Erythroblast (primary cell): ENCODE measurements at regions not wholly inside any gene's neighbourhood (a gene's known extent, or its start where the extent isn't known, plus 50 kb on each side); places are given as distances from the start of the nearest gene placed in this dataset.

ENCODE experiments used
- GATA1 ChIP-seq: IDR thresholded peaks from 2 replicates; pipeline ENCODE4 v1.6.1; 2011; ENCODE audit warnings: low read depth, mild to moderate bottlenecking, control low read depth, low read length, moderate library complexity
- POLR2A ChIP-seq: IDR thresholded peaks from 2 replicates; pipeline ENCODE4 v1.6.1; 2011; ENCODE audit warnings: mild to moderate bottlenecking, low read length

DNA sequence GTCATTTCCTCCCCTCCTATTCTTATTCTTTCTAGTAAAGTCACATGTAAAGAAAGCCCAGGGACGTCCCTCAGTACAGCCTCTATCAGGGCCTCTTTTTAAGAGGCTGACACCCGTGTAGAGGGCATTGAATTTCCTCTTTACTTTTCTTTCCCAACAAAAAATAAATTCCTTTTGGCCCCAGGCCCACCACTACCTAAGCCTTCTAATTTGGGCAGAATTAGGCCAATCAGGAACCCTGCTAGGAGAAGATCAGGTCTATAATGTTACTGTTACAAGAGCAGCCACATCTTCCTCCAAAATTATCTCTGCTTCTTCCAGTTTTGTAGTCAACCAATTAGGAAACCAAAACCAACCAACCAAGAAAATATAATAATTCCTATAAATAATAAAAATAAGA is 189.6 kb upstream of the NREP start:
- TF ChIP-seq GATA1 (no peak), POLR2A (no peak)
